OCI-LY7 (cell line): ENCODE measurements at regions not wholly inside any gene's neighbourhood (a gene's known extent, or its start where the extent isn't known, plus 50 kb on each side); places are given as distances from the start of the nearest gene placed in this dataset.

Source experiments
- BruUV-seq: library from RNA; stranded (reverse); fragments of 400-500 nt; replicated peaks from 2 replicates; lab custom pipeline; 2021; lab: Mats Ljungman, UMichigan
- CTCF ChIA-PET: fragments of 300-600 bp; sonication (Branson Sonifier 250); formaldehyde crosslinking; loops from one replicate; lab custom pipeline; 2022; ENCODE audit warnings: antibody characterized with exemption; ENCODE audit not compliant: unreplicated experiment; lab: Charles Lee
- POLR2A ChIA-PET: fragments of 300-600 bp; sonication (Branson Sonifier 250); formaldehyde crosslinking; loops from one replicate; lab custom pipeline; 2022; ENCODE audit warnings: antibody characterized with exemption; lab: Charles Lee
- DNase-seq: peaks from one replicate; pipeline ENCODE4 v3.0.0-alpha.2; 2015; ENCODE audit warnings: low spot score
- H2AFZ ChIP-seq: fragments of 200-600 bp; sonication (generic), shearing (Covaris generic); 2 replicates; pipeline ENCODE4 v1.6.1; 2014; ENCODE audit warnings: mild to moderate bottlenecking, antibody characterized with exemption, low read length, moderate library complexity
- H3K27ac ChIP-seq: fragments of 200-600 bp; sonication (generic); 2 replicates; pipeline ENCODE4 v1.5.1; 2014; ENCODE audit warnings: mixed run types, low read depth, mild to moderate bottlenecking, moderate library complexity, low read length, inconsistent platforms; ENCODE audit not compliant: poor library complexity, severe bottlenecking
- H3K36me3 ChIP-seq: fragments of 200-600 bp; sonication (generic); 2 replicates; pipeline ENCODE4 v1.6.1; 2014; ENCODE audit warnings: mild to moderate bottlenecking, antibody characterized with exemption, low read length, moderate library complexity, mixed read lengths; ENCODE audit not compliant: insufficient read depth
- H3K4me1 ChIP-seq: fragments of 200-600 bp; sonication (generic); 2 replicates; pipeline ENCODE4 v1.5.1; 2014; ENCODE audit warnings: mild to moderate bottlenecking, low read length; ENCODE audit not compliant: insufficient read depth, poor library complexity, severe bottlenecking
- H3K4me2 ChIP-seq: fragments of 200-600 bp; sonication (generic); 2 replicates; pipeline ENCODE4 v1.6.1; 2014; ENCODE audit warnings: mild to moderate bottlenecking, low read length
- H3K4me3 ChIP-seq: fragments of 200-600 bp; sonication (generic); 2 replicates; pipeline ENCODE4 v1.5.1; 2014; ENCODE audit warnings: mild to moderate bottlenecking, low read depth, low read length; ENCODE audit not compliant: poor library complexity, severe bottlenecking
- H3K79me2 ChIP-seq: fragments of 200-600 bp; sonication (generic); 2 replicates; pipeline ENCODE4 v1.6.1; 2016; ENCODE audit warnings: low read depth, mild to moderate bottlenecking, low read length, moderate library complexity, mixed read lengths; ENCODE audit not compliant: insufficient read depth
- H3K9me2 ChIP-seq: fragments of 200-600 bp; sonication (generic); 2 replicates; pipeline ENCODE4 v1.6.1; 2016; ENCODE audit warnings: mild to moderate bottlenecking, low read length, mixed read lengths; ENCODE audit not compliant: insufficient read depth
- H3K9me3 ChIP-seq: fragments of 200-600 bp; sonication (generic); 2 replicates; pipeline ENCODE4 v1.6.1; 2014; ENCODE audit warnings: mild to moderate bottlenecking, mixed run types, low read length, mixed read lengths
- H4K20me1 ChIP-seq: fragments of 200-600 bp; sonication (generic); 2 replicates; pipeline ENCODE4 v1.6.1; 2014; ENCODE audit warnings: mild to moderate bottlenecking, antibody characterized with exemption, low read length, moderate library complexity, mixed read lengths; ENCODE audit not compliant: insufficient read depth
- CTCF ChIP-seq: fragments of 200-600 bp; sonication (generic); conservative IDR thresholded peaks from 2 replicates; pipeline ENCODE4 v1.5.1; 2014; ENCODE audit warnings: mild to moderate bottlenecking, antibody characterized with exemption, low read length, moderate library complexity, mixed read lengths
- EZH2phosphoT487 ChIP-seq: fragments of 200-600 bp; sonication (generic); IDR thresholded peaks from 2 replicates; pipeline ENCODE4 v1.6.1; 2018; ENCODE audit warnings: low read depth, borderline replicate concordance, mild to moderate bottlenecking, mixed run types, antibody characterized with exemption, low read length, moderate library complexity, mixed read lengths
- intact Hi-C: fragments of 100-400 bp; cut with micrococcal nuclease; formaldehyde crosslinking; loops from one replicate; pipeline ENCODE4 v1.10.0; 2022; ENCODE audit not compliant: unreplicated experiment

GRCh38 chr4:60033826-60034225 lies 1166.3 kb upstream of the ADGRL3 start:
- TF ChIP-seq CTCF (no peak), EZH2phosphoT487 (no peak)
- intact Hi-C loops = no loop called here
- Histone ChIP-seq H2AFZ (no peak overlapping the region), H4K20me1 (no peaks in the 10 kb centered on the region), H3K79me2 (no peaks in the 10 kb centered on the region), H3K9me3 (no peaks in the 10 kb centered on the region), H3K36me3 (no peaks in the 10 kb centered on the region), H3K4me3 (no peak overlapping the region), H3K4me1 (no peaks in the 10 kb centered on the region), H3K9me2 (no peaks in the 10 kb centered on the region; the same call in 1 of the 2 replicates), H3K4me2 (no peak overlapping the region), H3K27ac (no peak overlapping the region)
- POLR2A ChIA-PET = interaction anchor here (0.6 kb wide), 1 partner anchor 17 kb away, joined by 3 read pairs; no protein-coding TSS in a partner anchor
- CTCF ChIA-PET = no interaction called here
- no TSS peak for BruUV-seq
- no peak for DNase-seq

GRCh38 chr4:60034361-60034760 lies 1165.8 kb upstream of the ADGRL3 start:
- H3K4me1 ChIP-seq = no peaks in the 10 kb centered on the region
- CTCF ChIA-PET = no interaction called here
- intact Hi-C loops = no loop called here
- H3K9me2 ChIP-seq = no peaks in the 10 kb centered on the region; the same call in 1 of the 2 replicates
- TF ChIP-seq CTCF = no peak
- no peak for TF ChIP-seq EZH2phosphoT487
- no TSS peak for BruUV-seq
- H3K4me3 ChIP-seq = no peak overlapping the region
- no peak overlapping the region for H3K4me2 ChIP-seq
- no peak overlapping the region for H3K27ac ChIP-seq
- H3K9me3 ChIP-seq = no peaks in the 10 kb centered on the region
- H3K36me3 ChIP-seq = no peaks in the 10 kb centered on the region
- POLR2A ChIA-PET = no interaction called here
- no peak overlapping the region for H2AFZ ChIP-seq
- no peaks in the 10 kb centered on the region for H4K20me1 ChIP-seq
- no peak for DNase-seq
- no peaks in the 10 kb centered on the region for H3K79me2 ChIP-seq

GRCh38 chr4:60039908-60040307 lies 1160.2 kb upstream of the ADGRL3 start:
- Histone ChIP-seq H3K27ac (no peak overlapping the region), H3K4me2 (no peak overlapping the region), H3K36me3 (no peaks in the 10 kb centered on the region), H4K20me1 (no peaks in the 10 kb centered on the region), H3K9me2 (no peaks in the 10 kb centered on the region), H3K9me3 (no peaks in the 10 kb centered on the region), H3K4me3 (no peak overlapping the region), H3K4me1 (no peaks in the 10 kb centered on the region), H3K79me2 (no peaks in the 10 kb centered on the region), H2AFZ (no peak overlapping the region)
- DNase-seq = no peak
- POLR2A ChIA-PET = interaction anchor here (0.8 kb wide), 1 partner anchor 41 kb away, joined by 3 read pairs; no protein-coding TSS in a partner anchor
- CTCF ChIA-PET = no interaction called here
- no TSS peak for BruUV-seq
- intact Hi-C loops = no loop called here
- TF ChIP-seq CTCF (no peak), EZH2phosphoT487 (no peak)
